ENCODE measurements at regions not wholly inside any gene's neighbourhood (a gene's known extent, or its start where the extent isn't known, plus 50 kb on each side); places are given as distances from the start of the nearest gene placed in this dataset.

DNA sequence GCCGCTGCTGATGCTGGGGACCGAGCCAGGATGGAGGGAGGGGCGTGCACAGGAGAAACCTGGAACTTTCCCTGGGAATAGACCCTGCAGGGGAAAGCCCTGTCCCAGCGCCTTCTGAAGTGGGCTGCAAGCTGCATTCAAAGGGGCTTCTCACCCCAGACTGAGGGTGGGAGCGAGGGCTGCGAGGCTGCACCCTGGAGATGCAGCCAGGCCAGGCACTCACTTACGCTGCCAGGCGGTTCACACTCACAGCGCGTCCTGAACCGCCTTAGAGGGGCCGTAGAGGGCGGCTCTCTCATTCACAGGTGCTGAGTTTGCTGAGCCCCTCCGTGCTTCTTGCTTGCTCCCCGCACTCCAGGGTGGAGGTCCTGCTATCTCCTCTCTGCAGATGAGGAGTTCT is 208.5 kb upstream of the C14orf180 start:
- no peaks in the 10 kb centered on the region for H4K20me1 ChIP-seq (ENCODE audit: control insufficient read depth, insufficient read depth, low read length, poor library complexity, severe bottlenecking)
- no peaks in the 10 kb centered on the region for H3K27me3 ChIP-seq (replicated peaks in 1 of 4; ENCODE audit: control extremely low read depth in 1 of 4, control insufficient read depth in 3 of 4, insufficient read depth in 4 of 4, low read length in 3 of 4)
- H3K9me3 Mint-ChIP-seq (ENCODE audit: insufficient read depth): no peaks in the 10 kb centered on the region
- no peaks in the 10 kb centered on the region for H3K79me2 ChIP-seq (ENCODE audit: control insufficient read depth, insufficient read depth, low read length)
- H2AFZ ChIP-seq (ENCODE audit: insufficient read depth, low read depth, low read length, poor library complexity, severe bottlenecking): no peak overlapping the region
- H3K4me3 Mint-ChIP-seq: no peak overlapping the region
- TF ChIP-seq EZH2 (IDR thresholded peaks at IDR 0.05; ENCODE audit: borderline replicate concordance, insufficient read depth, low read depth, low read length, poor library complexity, severe bottlenecking): no peak
- TF ChIP-seq, protein P1, sequence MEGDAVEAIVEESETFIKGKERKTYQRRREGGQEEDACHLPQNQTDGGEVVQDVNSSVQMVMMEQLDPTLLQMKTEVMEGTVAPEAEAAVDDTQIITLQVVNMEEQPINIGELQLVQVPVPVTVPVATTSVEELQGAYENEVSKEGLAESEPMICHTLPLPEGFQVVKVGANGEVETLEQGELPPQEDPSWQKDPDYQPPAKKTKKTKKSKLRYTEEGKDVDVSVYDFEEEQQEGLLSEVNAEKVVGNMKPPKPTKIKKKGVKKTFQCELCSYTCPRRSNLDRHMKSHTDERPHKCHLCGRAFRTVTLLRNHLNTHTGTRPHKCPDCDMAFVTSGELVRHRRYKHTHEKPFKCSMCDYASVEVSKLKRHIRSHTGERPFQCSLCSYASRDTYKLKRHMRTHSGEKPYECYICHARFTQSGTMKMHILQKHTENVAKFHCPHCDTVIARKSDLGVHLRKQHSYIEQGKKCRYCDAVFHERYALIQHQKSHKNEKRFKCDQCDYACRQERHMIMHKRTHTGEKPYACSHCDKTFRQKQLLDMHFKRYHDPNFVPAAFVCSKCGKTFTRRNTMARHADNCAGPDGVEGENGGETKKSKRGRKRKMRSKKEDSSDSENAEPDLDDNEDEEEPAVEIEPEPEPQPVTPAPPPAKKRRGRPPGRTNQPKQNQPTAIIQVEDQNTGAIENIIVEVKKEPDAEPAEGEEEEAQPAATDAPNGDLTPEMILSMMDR (IDR thresholded peaks at IDR 0.05): no peak
- ChIA-PET CTCF (no interaction called here), POLR2A (no interaction called here)
- H3K27ac ChIP-seq (ENCODE audit: low read length in 2 of 2): no peak overlapping the region
- no peak overlapping the region for H3K4me2 ChIP-seq (replicated peaks; ENCODE audit: low read depth, low read length, poor library complexity, severe bottlenecking)
- peaks cover 0 to 17% (median 0%) of the 10 kb centered on the region in 3 donors for H3K9me3 ChIP-seq (ENCODE audit: control extremely low read depth in 1 of 3, control insufficient read depth in 2 of 3, insufficient read depth in 1 of 3, low read length in 2 of 3)
- intact Hi-C loops (cut with micrococcal nuclease): no loop called here
- H3K36me3 ChIP-seq (replicated peaks in 1 of 2; ENCODE audit: control extremely low read depth in 1 of 2, control insufficient read depth in 1 of 2, extremely low read depth in 1 of 2, insufficient read depth in 2 of 2, low read length in 1 of 2): no peaks in the 10 kb centered on the region
- no peak overlapping the region for H3K4me3 ChIP-seq (ENCODE audit: control extremely low read depth in 1 of 5, extremely low read depth in 1 of 5, insufficient read depth in 1 of 5, low read depth in 2 of 5, low read length in 4 of 5)
- no peak overlapping the region for H3K27ac Mint-ChIP-seq
- DNase-seq: no peak
- ATAC-seq (ENCODE audit: low read depth): no peak
- H3K4me1 Mint-ChIP-seq: no peaks in the 10 kb centered on the region
- H3K4me1 ChIP-seq (ENCODE audit: control insufficient read depth in 2 of 2, insufficient read depth in 2 of 2, low read length in 2 of 2): no peaks in the 10 kb centered on the region
- no peak overlapping the region for H3K9ac ChIP-seq (ENCODE audit: low read length)
- WGBS (ENCODE audit: insufficient coverage): 91% methylated on average over 15 of the region's 15 CpGs
- peaks cover 6% of the 10 kb centered on the region for H3K27me3 Mint-ChIP-seq

DNA sequence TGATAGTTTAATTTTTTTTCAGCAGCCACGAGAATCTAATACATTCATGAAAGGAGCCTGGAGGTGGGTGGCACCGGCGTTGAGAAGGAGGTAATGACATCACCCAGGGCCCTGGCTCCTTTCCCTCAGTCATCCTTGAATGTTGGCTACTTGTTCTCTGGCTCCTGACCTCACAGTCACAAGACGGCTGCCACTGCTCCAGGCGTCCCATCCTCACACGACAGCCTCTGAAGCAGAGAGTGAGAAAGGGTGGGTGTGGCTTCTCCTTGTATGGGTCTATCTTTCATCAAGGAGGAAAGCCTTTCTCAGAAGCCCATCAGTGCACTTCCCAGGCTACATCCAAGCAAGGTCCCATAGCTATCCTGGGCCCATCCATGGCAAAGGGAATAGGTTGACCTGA is 207.6 kb upstream of the C14orf180 start:
- Histone ChIP-seq H3K4me1 (ENCODE audit: control insufficient read depth in 2 of 2, insufficient read depth in 2 of 2, low read length in 2 of 2) (no peaks in the 10 kb centered on the region), H3K79me2 (ENCODE audit: control insufficient read depth, insufficient read depth, low read length) (no peaks in the 10 kb centered on the region), H3K4me2 (replicated peaks; ENCODE audit: low read depth, low read length, poor library complexity, severe bottlenecking) (no peak overlapping the region), H3K36me3 (replicated peaks in 1 of 2; ENCODE audit: control extremely low read depth in 1 of 2, control insufficient read depth in 1 of 2, extremely low read depth in 1 of 2, insufficient read depth in 2 of 2, low read length in 1 of 2) (no peaks in the 10 kb centered on the region), H3K9ac (ENCODE audit: low read length) (no peak overlapping the region), H3K27me3 (replicated peaks in 1 of 4; ENCODE audit: control extremely low read depth in 1 of 4, control insufficient read depth in 3 of 4, insufficient read depth in 4 of 4, low read length in 3 of 4) (no peaks in the 10 kb centered on the region), H3K9me3 (ENCODE audit: control extremely low read depth in 1 of 3, control insufficient read depth in 2 of 3, insufficient read depth in 1 of 3, low read length in 2 of 3) (peaks cover 0 to 15% (median 0%) of the 10 kb centered on the region in 3 donors), H3K27ac (ENCODE audit: low read length in 2 of 2) (no peak overlapping the region), H4K20me1 (ENCODE audit: control insufficient read depth, insufficient read depth, low read length, poor library complexity, severe bottlenecking) (no peaks in the 10 kb centered on the region), H3K4me3 (ENCODE audit: control extremely low read depth in 1 of 5, extremely low read depth in 1 of 5, insufficient read depth in 1 of 5, low read depth in 2 of 5, low read length in 4 of 5) (no peak overlapping the region), H2AFZ (ENCODE audit: insufficient read depth, low read depth, low read length, poor library complexity, severe bottlenecking) (no peak overlapping the region)
- WGBS (ENCODE audit: insufficient coverage): 100% methylated on average over 1 of the region's 6 CpGs
- ChIA-PET POLR2A (no interaction called here), CTCF (no interaction called here)
- no peak for DNase-seq
- intact Hi-C loops (cut with micrococcal nuclease): no loop called here
- Mint-ChIP-seq H3K4me1 (no peaks in the 10 kb centered on the region), H3K27me3 (peaks cover 6% of the 10 kb centered on the region), H3K4me3 (no peak overlapping the region), H3K9me3 (ENCODE audit: insufficient read depth) (no peaks in the 10 kb centered on the region), H3K27ac (no peak overlapping the region)
- no peak for ATAC-seq (ENCODE audit: low read depth)
- TF ChIP-seq EZH2 (IDR thresholded peaks at IDR 0.05; ENCODE audit: borderline replicate concordance, insufficient read depth, low read depth, low read length, poor library complexity, severe bottlenecking): no peak
- TF ChIP-seq, protein P1 (IDR thresholded peaks at IDR 0.05): no peak
